PC-9 (cell line): ENCODE measurements at regions not wholly inside any gene's neighbourhood (a gene's known extent, or its start where the extent isn't known, plus 50 kb on each side); places are given as distances from the start of the nearest gene placed in this dataset.

Source experiments
- BruUV-seq: library from RNA; stranded (reverse); fragments of 400-500 nt; replicated peaks from 2 replicates; lab custom pipeline; 2021; lab: Mats Ljungman, UMichigan
- CTCF ChIA-PET: fragments of 300-600 bp; sonication (Branson Sonifier 250); formaldehyde crosslinking; loops from one replicate; lab custom pipeline; 2022; ENCODE audit warnings: antibody characterized with exemption; lab: Charles Lee
- POLR2A ChIA-PET: fragments of 300-600 bp; sonication (Branson Sonifier 250); formaldehyde crosslinking; loops from one replicate; lab custom pipeline; 2022; ENCODE audit warnings: antibody characterized with exemption; ENCODE audit not compliant: unreplicated experiment; lab: Charles Lee
- DNase-seq, 2 experiments: peaks; one replicate each; pipeline versions ENCODE4 v3.0.0 to v3.0.0-alpha.2; 2015 to 2022; ENCODE audit warnings: mixed read lengths in 1 of 2
- H2AFZ ChIP-seq: fragments of 200-600 bp; sonication (generic); 2 replicates; pipeline ENCODE4 v1.8.1; 2017; ENCODE audit warnings: antibody characterized with exemption
- H3F3A ChIP-seq: fragments of 200-600 bp; sonication (generic); 2 replicates; pipeline ENCODE4 v1.8.1; 2017; ENCODE audit warnings: antibody characterized with exemption, mild to moderate bottlenecking, low read depth; ENCODE audit not compliant: insufficient read depth
- H3K27ac ChIP-seq: fragments of 200-600 bp; sonication (generic); 2 replicates; pipeline ENCODE4 v1.6.1; 2016; ENCODE audit warnings: mixed run types
- H3K27me3 ChIP-seq: fragments of 200-600 bp; sonication (generic); 2 replicates; pipeline ENCODE4 v1.6.1; 2016; ENCODE audit warnings: low read depth, mixed run types; ENCODE audit not compliant: insufficient read depth
- H3K36me3 ChIP-seq: fragments of 200-600 bp; sonication (generic); 2 replicates; pipeline ENCODE4 v1.6.1; 2016; ENCODE audit warnings: low read depth, mixed run types
- H3K4me1 ChIP-seq: fragments of 200-600 bp; sonication (generic); replicated peaks from 2 replicates; pipeline ENCODE4 v1.6.1; 2016; ENCODE audit warnings: mixed run types; ENCODE audit not compliant: insufficient read depth
- H3K4me2 ChIP-seq: fragments of 200-600 bp; sonication (generic); 2 replicates; pipeline ENCODE4 v1.6.1; 2017; ENCODE audit warnings: mixed run types
- H3K4me3 ChIP-seq: fragments of 200-600 bp; sonication (generic); 2 replicates; pipeline ENCODE4 v1.6.1; 2016; ENCODE audit warnings: mixed run types
- H3K79me2 ChIP-seq: fragments of 200-600 bp; sonication (generic); 2 replicates; pipeline ENCODE4 v1.6.1; 2017; ENCODE audit warnings: low read depth, mixed run types
- H3K9me2 ChIP-seq: fragments of 200-600 bp; sonication (generic); 2 replicates; pipeline ENCODE4 v1.8.1; 2017; ENCODE audit warnings: mild to moderate bottlenecking; ENCODE audit not compliant: insufficient read depth
- H3K9me3 ChIP-seq: fragments of 200-600 bp; sonication (generic); 2 replicates; pipeline ENCODE4 v1.8.1; 2016; ENCODE audit warnings: low read depth; ENCODE audit not compliant: insufficient read depth
- H4K20me1 ChIP-seq: fragments of 200-600 bp; sonication (generic); 2 replicates; pipeline ENCODE4 v1.8.1; 2017; ENCODE audit not compliant: insufficient read depth
- CTCF ChIP-seq: fragments of 200-600 bp; sonication (generic); conservative IDR thresholded peaks from 2 replicates; pipeline ENCODE4 v1.6.1; 2017; ENCODE audit warnings: mixed run types, antibody characterized with exemption, mild to moderate bottlenecking, moderate library complexity
- EZH2 ChIP-seq: fragments of 200-600 bp; sonication (generic); IDR thresholded peaks from 2 replicates; pipeline ENCODE4 v1.8.0; 2017; ENCODE audit warnings: antibody characterized with exemption, low read depth
- intact Hi-C: fragments of 100-400 bp; cut with micrococcal nuclease; formaldehyde crosslinking; loops from one replicate; pipeline ENCODE4 v1.10.0; 2022; ENCODE audit not compliant: unreplicated experiment

GRCh38 chr13:73908809-73909208, 225.4 kb downstream of the KLF12 start:
- Histone ChIP-seq H3K27ac (no peak overlapping the region), H3K27me3 (no peaks in the 10 kb centered on the region), H2AFZ (no peak overlapping the region), H3K9me3 (no peaks in the 10 kb centered on the region), H3K4me1 (no peaks in the 10 kb centered on the region), H3K79me2 (no peaks in the 10 kb centered on the region), H3F3A (no peaks in the 10 kb centered on the region), H3K4me3 (no peak overlapping the region), H4K20me1 (no peaks in the 10 kb centered on the region), H3K4me2 (no peak overlapping the region), H3K9me2 (no peaks in the 10 kb centered on the region), H3K36me3 (no peaks in the 10 kb centered on the region)
- no peak for DNase-seq
- TF ChIP-seq CTCF (no peak), EZH2 (no peak)
- intact Hi-C loops = no loop called here
- no TSS peak for BruUV-seq
- ChIA-PET CTCF (no interaction called here), POLR2A (no interaction called here)

GRCh38 chr13:73904625-73905024, 229.6 kb downstream of the KLF12 start:
- POLR2A ChIA-PET = interaction anchor here (0.5 kb wide), 1 partner anchor 9 kb away, joined by 10 read pairs; no protein-coding TSS in a partner anchor
- intact Hi-C loops = no loop called here
- no peaks in the 10 kb centered on the region for H3K79me2 ChIP-seq
- no peaks in the 10 kb centered on the region for H3K4me1 ChIP-seq
- CTCF ChIA-PET = no interaction called here
- no TSS peak for BruUV-seq
- H3F3A ChIP-seq = no peaks in the 10 kb centered on the region
- TF ChIP-seq CTCF = no peak
- H3K27me3 ChIP-seq = no peaks in the 10 kb centered on the region
- no peak overlapping the region for H3K4me2 ChIP-seq
- no peaks in the 10 kb centered on the region for H3K9me3 ChIP-seq
- no peaks in the 10 kb centered on the region for H4K20me1 ChIP-seq
- no peak overlapping the region for H3K4me3 ChIP-seq
- no peak overlapping the region for H2AFZ ChIP-seq
- no peaks in the 10 kb centered on the region for H3K36me3 ChIP-seq
- H3K27ac ChIP-seq = no peak overlapping the region
- H3K9me2 ChIP-seq = no peaks in the 10 kb centered on the region
- DNase-seq = no peak

- BruUV-seq = no TSS peak
- no peak overlapping the region for H3K4me2 ChIP-seq
- no peak overlapping the region for H3K27ac ChIP-seq
- H3K4me1 ChIP-seq = no peaks in the 10 kb centered on the region
- TF ChIP-seq EZH2 (no peak), CTCF (no peak)
- intact Hi-C loops = no loop called here
- no peak overlapping the region; the same call in 1 of the 2 replicates for H2AFZ ChIP-seq
- H3F3A ChIP-seq = no peaks in the 10 kb centered on the region
- DNase-seq = no peak
- no peaks in the 10 kb centered on the region for H3K36me3 ChIP-seq
- POLR2A ChIA-PET = no interaction called here
- no peaks in the 10 kb centered on the region for H3K79me2 ChIP-seq
- CTCF ChIA-PET = no interaction called here
- H3K27me3 ChIP-seq = no peaks in the 10 kb centered on the region
- no peak overlapping the region for H3K4me3 ChIP-seq
- no peaks in the 10 kb centered on the region for H3K9me2 ChIP-seq
- H4K20me1 ChIP-seq = no peaks in the 10 kb centered on the region
- H3K9me3 ChIP-seq = no peaks in the 10 kb centered on the region
Observed at GRCh38 chr13:73903561-73903960, 230.6 kb downstream of the KLF12 start.
